ENCODE measurements at regions not wholly inside any gene's neighbourhood (a gene's known extent, or its start where the extent isn't known, plus 50 kb on each side); places are given as distances from the start of the nearest gene placed in this dataset.

DNA sequence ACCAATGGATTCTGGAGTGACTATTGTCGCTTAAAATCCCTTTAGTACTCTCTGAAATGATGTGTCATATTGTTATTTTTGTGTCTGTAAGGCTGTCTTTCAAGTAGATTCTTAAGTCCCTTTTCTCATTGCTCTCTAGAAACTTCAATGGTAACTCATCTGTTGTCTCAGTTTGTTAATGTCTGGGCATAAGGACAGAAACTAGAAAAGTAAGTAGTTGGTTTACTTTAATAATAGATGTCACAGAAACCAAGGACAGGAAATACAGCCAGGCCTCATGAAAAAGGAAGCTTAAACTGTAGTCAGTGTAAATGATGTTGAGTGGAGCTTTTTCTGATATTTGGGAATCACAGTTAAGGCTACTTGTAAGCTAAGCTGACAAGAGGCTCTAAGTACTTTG, 730.2 kb upstream of the DPPA4 start:
- Histone ChIP-seq H3K27ac (no peak overlapping the region), H3K9me3 (ENCODE audit: severe bottlenecking) (no peaks in the 10 kb centered on the region), H3K4me3 (ENCODE audit: low read depth, low read length) (no peak overlapping the region), H3K27me3 (ENCODE audit: insufficient read depth, low read depth, severe bottlenecking) (no peaks in the 10 kb centered on the region), H3K36me3 (no peaks in the 10 kb centered on the region)
- TF ChIP-seq, protein P1, sequence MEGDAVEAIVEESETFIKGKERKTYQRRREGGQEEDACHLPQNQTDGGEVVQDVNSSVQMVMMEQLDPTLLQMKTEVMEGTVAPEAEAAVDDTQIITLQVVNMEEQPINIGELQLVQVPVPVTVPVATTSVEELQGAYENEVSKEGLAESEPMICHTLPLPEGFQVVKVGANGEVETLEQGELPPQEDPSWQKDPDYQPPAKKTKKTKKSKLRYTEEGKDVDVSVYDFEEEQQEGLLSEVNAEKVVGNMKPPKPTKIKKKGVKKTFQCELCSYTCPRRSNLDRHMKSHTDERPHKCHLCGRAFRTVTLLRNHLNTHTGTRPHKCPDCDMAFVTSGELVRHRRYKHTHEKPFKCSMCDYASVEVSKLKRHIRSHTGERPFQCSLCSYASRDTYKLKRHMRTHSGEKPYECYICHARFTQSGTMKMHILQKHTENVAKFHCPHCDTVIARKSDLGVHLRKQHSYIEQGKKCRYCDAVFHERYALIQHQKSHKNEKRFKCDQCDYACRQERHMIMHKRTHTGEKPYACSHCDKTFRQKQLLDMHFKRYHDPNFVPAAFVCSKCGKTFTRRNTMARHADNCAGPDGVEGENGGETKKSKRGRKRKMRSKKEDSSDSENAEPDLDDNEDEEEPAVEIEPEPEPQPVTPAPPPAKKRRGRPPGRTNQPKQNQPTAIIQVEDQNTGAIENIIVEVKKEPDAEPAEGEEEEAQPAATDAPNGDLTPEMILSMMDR (IDR thresholded peaks at IDR 0.05; ENCODE audit: low read depth, low read length), result no peak
- no peak for DNase-seq

DNA sequence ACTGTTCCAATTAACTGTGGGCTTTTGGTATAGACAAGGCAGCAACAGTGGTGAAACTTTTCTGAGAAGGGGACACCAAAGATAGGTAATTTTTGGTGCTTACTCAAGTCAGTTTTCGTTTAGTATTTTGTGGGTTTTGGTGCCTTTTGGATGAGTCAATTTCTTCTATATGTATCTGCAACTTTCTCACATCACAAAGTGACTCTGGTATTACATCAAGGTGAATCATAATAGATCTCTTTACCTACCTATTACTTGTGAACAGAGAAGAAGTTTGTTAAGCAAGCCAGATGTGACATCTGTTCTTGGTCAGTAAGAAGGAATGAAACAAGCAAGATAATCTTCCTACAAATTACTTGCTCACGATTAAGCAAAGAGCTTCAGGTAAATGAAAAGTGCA, 732.4 kb upstream of the DPPA4 start:
- TF ChIP-seq, protein P1 (IDR thresholded peaks at IDR 0.05; ENCODE audit: low read depth, low read length), result no peak
- Histone ChIP-seq H3K27ac (no peak overlapping the region), H3K27me3 (ENCODE audit: insufficient read depth, low read depth, severe bottlenecking) (no peaks in the 10 kb centered on the region), H3K36me3 (no peaks in the 10 kb centered on the region), H3K9me3 (ENCODE audit: severe bottlenecking) (no peaks in the 10 kb centered on the region), H3K4me3 (ENCODE audit: low read depth, low read length) (no peak overlapping the region)
- no peak for DNase-seq

DNA sequence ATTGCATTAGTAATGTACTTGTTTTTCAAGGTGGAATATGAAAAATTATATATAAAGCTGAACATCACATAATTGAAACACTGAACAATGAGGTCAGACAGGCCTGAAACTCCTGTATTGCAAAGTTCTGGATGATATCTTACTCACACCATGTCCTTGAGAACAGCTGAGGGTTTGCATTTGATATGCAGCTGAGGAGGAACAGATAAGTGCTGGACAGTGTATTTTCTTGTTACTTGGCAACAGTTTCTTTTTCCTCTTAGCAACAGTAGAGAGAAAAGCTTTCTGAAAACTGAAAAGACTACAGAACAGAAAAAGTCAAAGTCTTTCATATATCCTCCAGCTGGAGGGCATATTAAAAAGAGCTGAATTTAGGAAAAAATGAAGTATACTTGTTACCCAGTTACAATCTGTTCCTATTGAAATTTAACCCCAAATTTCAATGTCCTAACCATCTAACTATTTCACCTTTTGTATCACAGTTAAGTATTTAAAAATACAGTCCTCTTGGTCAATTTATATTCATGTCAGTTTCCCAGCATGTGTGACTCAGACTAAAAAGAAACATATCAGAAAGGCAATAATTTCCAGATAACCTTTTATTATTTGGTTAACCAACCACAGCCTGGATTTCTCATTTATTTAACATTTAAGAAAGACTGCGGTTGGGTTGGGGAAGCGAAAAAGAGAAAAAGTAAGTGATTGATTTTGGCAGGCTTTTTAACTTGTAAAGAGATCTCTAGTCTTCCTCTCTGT, 733.0 kb upstream of the DPPA4 start:
- no peak overlapping the region for H3K4me3 ChIP-seq (ENCODE audit: low read depth, low read length)
- no peaks in the 10 kb centered on the region for H3K27me3 ChIP-seq (ENCODE audit: insufficient read depth, low read depth, severe bottlenecking)
- no peaks in the 10 kb centered on the region for H3K36me3 ChIP-seq
- no peaks in the 10 kb centered on the region for H3K9me3 ChIP-seq (ENCODE audit: severe bottlenecking)
- H3K27ac ChIP-seq, result no peak overlapping the region
- TF ChIP-seq, protein P1 (IDR thresholded peaks at IDR 0.05; ENCODE audit: low read depth, low read length), result no peak
- no peak for DNase-seq

DNA sequence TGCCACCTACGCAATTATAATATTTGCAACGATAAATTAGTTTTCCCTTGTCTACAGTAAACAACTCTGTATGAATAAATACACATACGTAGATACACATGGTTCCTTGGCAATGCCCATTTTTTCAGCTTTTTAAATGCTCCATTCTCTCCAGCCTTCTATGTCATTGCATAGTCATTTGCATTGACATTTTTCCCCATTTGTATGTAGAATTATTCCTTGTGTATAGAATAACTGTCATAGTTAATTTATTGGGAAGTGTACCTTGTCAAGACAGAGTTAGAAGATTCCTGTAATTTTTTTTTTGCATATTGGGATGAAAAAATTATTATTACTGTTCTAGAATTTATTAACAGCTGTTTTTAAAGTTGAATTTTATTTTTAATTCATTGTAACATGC, 736.7 kb upstream of the DPPA4 start:
- no peaks in the 10 kb centered on the region for H3K9me3 ChIP-seq (ENCODE audit: severe bottlenecking)
- no peaks in the 10 kb centered on the region for H3K36me3 ChIP-seq
- no peak for DNase-seq
- no peak overlapping the region for H3K4me3 ChIP-seq (ENCODE audit: low read depth, low read length)
- no peaks in the 10 kb centered on the region for H3K27me3 ChIP-seq (ENCODE audit: insufficient read depth, low read depth, severe bottlenecking)
- TF ChIP-seq, protein P1 (IDR thresholded peaks at IDR 0.05; ENCODE audit: low read depth, low read length), result no peak
- no peak overlapping the region for H3K27ac ChIP-seq

DNA sequence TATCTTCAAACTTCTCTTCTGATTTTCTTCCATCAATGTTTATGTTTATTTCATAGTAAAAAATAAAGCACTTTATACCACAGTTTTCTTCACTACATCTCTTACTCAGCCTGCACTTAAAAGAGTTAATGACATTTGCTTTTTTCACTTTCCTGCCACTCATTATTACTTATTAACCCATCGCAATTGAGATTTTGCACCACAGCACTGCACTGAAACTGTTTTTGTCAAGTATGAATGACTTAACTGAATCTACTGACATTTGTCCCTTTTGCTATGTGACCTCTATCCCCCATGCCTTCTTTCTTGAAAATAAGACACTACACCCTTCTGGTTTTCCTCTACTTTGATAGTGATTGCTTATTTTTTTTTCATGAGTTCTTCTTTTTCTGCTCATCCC, 739.7 kb upstream of the DPPA4 start:
- Histone ChIP-seq H3K27me3 (ENCODE audit: insufficient read depth, low read depth, severe bottlenecking) (no peaks in the 10 kb centered on the region), H3K4me3 (ENCODE audit: low read depth, low read length) (no peak overlapping the region), H3K27ac (no peak overlapping the region), H3K36me3 (no peaks in the 10 kb centered on the region), H3K9me3 (ENCODE audit: severe bottlenecking) (no peaks in the 10 kb centered on the region)
- DNase-seq, result no peak
- TF ChIP-seq, protein P1 (IDR thresholded peaks at IDR 0.05; ENCODE audit: low read depth, low read length), result no peak

DNA sequence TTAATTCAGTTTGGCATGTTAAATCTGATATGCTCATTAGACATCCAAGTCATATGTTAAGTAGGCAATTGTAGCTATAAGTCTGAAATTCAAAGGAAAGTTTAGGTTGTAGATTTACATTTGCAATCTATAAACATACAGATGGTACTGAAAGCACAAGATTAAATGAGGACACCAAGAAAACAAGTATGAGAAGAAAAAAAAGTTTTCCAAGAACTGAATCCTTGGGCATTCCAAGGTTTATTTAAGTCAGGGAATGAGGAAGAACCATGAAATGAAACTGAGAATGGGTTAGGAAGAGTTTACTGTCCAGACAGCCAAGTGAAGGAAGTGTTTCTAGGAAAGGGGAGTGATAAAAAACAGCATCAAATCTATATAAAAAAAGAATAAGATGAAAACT, 756.1 kb upstream of the DPPA4 start:
- Histone ChIP-seq H3K27me3 (ENCODE audit: insufficient read depth, low read depth, severe bottlenecking) (no peaks in the 10 kb centered on the region), H3K4me3 (ENCODE audit: low read depth, low read length) (no peak overlapping the region), H3K27ac (no peak overlapping the region), H3K36me3 (no peaks in the 10 kb centered on the region), H3K9me3 (ENCODE audit: severe bottlenecking) (no peaks in the 10 kb centered on the region)
- TF ChIP-seq, protein P1 (IDR thresholded peaks at IDR 0.05; ENCODE audit: low read depth, low read length), result no peak
- no peak for DNase-seq

Measured in WERI-Rb-1 (cell line).